ENCODE measurements at regions not wholly inside any gene's neighbourhood (a gene's known extent, or its start where the extent isn't known, plus 50 kb on each side); places are given as distances from the start of the nearest gene placed in this dataset.

- no peak overlapping the region for H3K27ac ChIP-seq
- TF ChIP-seq, protein P1, sequence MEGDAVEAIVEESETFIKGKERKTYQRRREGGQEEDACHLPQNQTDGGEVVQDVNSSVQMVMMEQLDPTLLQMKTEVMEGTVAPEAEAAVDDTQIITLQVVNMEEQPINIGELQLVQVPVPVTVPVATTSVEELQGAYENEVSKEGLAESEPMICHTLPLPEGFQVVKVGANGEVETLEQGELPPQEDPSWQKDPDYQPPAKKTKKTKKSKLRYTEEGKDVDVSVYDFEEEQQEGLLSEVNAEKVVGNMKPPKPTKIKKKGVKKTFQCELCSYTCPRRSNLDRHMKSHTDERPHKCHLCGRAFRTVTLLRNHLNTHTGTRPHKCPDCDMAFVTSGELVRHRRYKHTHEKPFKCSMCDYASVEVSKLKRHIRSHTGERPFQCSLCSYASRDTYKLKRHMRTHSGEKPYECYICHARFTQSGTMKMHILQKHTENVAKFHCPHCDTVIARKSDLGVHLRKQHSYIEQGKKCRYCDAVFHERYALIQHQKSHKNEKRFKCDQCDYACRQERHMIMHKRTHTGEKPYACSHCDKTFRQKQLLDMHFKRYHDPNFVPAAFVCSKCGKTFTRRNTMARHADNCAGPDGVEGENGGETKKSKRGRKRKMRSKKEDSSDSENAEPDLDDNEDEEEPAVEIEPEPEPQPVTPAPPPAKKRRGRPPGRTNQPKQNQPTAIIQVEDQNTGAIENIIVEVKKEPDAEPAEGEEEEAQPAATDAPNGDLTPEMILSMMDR (IDR thresholded peaks at IDR 0.05): no peak
- no peak for TF ChIP-seq ZFX (IDR thresholded peaks at IDR 0.05; ENCODE audit: borderline replicate concordance)
Observed at GRCh38 chr19:32219881-32220472, 125.4 kb upstream of the ZNF507 start.

GRCh38 chr19:32220951-32221350 lies 124.5 kb upstream of the ZNF507 start:
- H3K27ac ChIP-seq: no peak overlapping the region
- TF ChIP-seq, protein P1 (IDR thresholded peaks at IDR 0.05): no peak
- TF ChIP-seq ZFX (IDR thresholded peaks at IDR 0.05; ENCODE audit: borderline replicate concordance): no peak

GRCh38 chr19:32222556-32222955 lies 122.9 kb upstream of the ZNF507 start:
- TF ChIP-seq ZFX (IDR thresholded peaks at IDR 0.05; ENCODE audit: borderline replicate concordance): no peak
- TF ChIP-seq, protein P1 (IDR thresholded peaks at IDR 0.05): no peak

DNA sequence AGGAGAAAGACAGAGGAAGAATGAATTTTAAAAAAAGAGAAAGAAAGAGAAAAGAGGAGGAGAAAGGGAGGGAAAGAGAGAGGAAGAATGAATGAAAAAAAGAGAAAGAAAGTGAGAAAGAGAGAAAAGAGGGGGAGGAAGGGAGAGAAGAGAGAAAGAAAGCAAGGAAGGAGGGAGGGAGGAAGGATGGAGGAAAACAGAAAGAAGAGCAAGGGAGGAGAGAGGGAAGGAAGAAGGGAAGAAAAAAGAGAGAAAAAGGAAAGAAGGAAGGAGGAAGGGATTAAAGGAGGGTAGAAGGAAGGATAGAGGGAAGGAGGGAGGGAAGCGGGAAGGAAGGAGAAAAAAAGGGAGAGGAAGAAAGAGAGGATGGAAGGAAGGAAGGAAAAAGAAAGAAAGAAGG lies 122.3 kb upstream of the ZNF507 start:
- TF ChIP-seq, protein P1 (IDR thresholded peaks at IDR 0.05): no peak
- H3K27ac ChIP-seq: no peak overlapping the region

More at GRCh38 chr19:32222556-32222955, 122.9 kb upstream of the ZNF507 start:
- no peak overlapping the region for H3K27ac ChIP-seq

DNA sequence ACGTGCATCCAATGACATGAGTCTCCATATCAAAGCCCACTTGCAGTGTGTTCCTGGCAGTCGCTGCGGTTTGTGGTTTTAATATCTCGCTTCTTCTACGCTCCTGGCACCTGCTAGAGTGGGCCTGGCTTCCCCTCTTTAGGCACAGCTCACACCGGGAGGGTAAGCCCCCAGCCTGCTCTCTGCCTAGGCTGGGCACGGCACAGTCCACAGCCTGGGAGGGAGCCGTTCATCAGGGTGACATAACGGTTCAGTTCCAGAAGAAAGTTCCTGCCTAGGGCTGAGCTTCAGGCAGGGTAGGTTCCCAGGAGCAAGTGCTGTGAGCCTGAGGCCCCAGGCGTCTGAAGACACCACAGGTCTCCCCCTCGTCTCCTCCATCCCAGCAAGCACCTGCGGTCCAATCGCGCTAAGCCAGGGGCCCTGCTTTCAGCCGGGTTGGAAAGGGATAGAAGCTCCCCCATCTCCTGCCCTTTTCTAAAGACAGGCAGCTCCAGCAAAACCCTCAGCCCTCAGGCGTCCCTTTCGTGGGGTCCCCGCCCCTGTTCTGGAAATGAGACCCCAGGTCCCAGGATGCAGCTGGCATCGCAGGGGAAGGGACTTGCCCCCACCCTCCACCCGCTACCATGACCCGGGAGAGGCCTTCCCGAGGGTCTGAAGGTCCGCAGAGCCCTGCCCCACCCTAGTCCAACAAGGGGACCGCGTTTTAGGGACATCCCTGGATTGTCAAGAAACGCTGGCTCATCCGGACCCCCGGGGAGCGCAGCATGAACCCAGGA lies 121.6 kb upstream of the ZNF507 start:
- no peak for TF ChIP-seq ZFX (IDR thresholded peaks at IDR 0.05; ENCODE audit: borderline replicate concordance)
- TF ChIP-seq, protein P1 (IDR thresholded peaks at IDR 0.05): no peak
- no peak overlapping the region for H3K27ac ChIP-seq

DNA sequence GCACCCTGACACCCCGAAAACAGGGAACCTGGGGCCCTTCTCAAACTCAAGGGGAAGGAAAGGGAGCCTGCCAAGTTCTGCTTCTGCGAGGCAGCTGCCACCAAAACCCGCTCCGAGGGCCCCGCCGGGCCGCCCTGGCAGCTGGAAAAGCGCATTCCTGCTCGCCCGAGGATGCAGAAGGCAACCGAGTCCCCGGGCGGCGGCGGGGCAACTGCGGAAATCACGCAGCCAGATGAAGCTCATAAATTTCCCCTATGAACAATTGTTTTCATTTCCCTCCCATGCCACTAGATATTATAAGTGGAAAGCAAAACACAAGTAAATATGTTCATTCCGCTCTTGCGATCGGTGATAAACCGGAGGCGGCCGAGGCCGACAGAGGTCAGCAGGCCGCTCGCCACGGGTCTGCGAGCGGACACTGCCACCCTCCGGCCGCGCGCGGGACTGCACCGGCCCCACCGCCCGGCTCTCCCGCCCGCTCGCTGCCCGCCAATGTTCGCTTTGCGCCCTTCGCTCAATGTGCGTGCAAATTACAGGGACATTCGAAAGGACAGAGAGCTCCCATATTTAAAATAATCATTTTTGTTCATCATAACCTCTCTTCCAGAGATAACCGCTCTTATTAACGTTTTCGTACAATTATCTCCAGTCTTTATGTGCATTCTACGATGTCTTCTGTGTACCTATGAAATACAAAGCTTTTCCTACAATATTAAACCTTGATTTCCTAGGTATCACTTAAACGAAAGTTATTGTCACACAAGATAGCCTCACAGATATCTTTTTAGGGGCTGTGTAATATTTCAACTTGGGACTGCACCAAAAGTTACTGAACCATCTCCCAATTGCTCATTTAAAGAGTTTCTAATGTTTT lies 120.8 kb upstream of the ZNF507 start:
- TF ChIP-seq, protein P1 (IDR thresholded peaks at IDR 0.05): peak; percentile 99
- no peak for TF ChIP-seq ZFX (IDR thresholded peaks at IDR 0.05; ENCODE audit: borderline replicate concordance)
- H3K27ac ChIP-seq: no peak overlapping the region
